ENCODE measurements at regions not wholly inside any gene's neighbourhood (a gene's known extent, or its start where the extent isn't known, plus 50 kb on each side); places are given as distances from the start of the nearest gene placed in this dataset.

DNA sequence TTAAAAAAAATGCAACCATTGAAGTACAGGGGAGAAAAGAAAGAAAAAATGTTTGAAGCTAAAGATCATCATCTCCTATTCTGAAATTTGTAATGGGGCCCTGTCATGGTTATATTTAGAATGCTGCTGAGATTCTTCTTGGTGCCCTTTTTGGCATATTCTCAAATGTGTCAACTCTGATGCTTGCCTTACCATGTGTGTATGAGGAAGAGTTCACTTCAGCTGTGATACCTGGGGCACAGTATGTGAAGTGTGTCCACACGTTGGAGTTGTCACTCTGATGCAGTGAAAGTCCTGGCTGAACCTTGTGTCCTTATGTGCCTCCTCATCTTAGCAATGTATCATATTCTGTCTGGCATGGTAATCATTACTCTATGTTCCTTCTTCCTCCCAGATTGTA lies 377.9 kb downstream of the RAPGEF2 start:
- TF ChIP-seq SIN3A (IDR thresholded peaks at IDR 0.05; ENCODE audit: low read depth) (no peak), SRF (IDR thresholded peaks at IDR 0.05; ENCODE audit: low read depth) (no peak), RAD21 (IDR thresholded peaks at IDR 0.05; ENCODE audit: low read depth) (no peak), JUND (IDR thresholded peaks at IDR 0.05) (no peak), EZH2 (IDR thresholded peaks at IDR 0.05) (no peak)
- TF ChIP-seq, protein P1, sequence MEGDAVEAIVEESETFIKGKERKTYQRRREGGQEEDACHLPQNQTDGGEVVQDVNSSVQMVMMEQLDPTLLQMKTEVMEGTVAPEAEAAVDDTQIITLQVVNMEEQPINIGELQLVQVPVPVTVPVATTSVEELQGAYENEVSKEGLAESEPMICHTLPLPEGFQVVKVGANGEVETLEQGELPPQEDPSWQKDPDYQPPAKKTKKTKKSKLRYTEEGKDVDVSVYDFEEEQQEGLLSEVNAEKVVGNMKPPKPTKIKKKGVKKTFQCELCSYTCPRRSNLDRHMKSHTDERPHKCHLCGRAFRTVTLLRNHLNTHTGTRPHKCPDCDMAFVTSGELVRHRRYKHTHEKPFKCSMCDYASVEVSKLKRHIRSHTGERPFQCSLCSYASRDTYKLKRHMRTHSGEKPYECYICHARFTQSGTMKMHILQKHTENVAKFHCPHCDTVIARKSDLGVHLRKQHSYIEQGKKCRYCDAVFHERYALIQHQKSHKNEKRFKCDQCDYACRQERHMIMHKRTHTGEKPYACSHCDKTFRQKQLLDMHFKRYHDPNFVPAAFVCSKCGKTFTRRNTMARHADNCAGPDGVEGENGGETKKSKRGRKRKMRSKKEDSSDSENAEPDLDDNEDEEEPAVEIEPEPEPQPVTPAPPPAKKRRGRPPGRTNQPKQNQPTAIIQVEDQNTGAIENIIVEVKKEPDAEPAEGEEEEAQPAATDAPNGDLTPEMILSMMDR (IDR thresholded peaks at IDR 0.05 in 2 of 3, conservative IDR thresholded peaks at IDR 0.05 in 1 of 3; ENCODE audit: borderline replicate concordance in 1 of 3, insufficient read depth in 1 of 3, low read depth in 2 of 3, low read length in 2 of 3) = no peak

Measured in HCT116 (cell line).